HepG2 (cell line): ENCODE measurements at regions not wholly inside any gene's neighbourhood (a gene's known extent, or its start where the extent isn't known, plus 50 kb on each side); places are given as distances from the start of the nearest gene placed in this dataset.

Experiments used
- ATAC-seq: fragments of 200-7000 bp; cut with Tn5 transposase; 3 replicates; pipeline ENCODE4 v1.9.1; 2020; ENCODE audit warnings: mild to moderate bottlenecking, moderate library complexity
- BruUV-seq: library from RNA; stranded (reverse); fragments of 400-500 nt; replicated peaks from 2 replicates; lab custom pipeline; 2021; lab: Mats Ljungman, UMichigan
- CTCF ChIA-PET: fragments of 300-600 bp; formaldehyde crosslinking; extraction: SDS; loops from one replicate; lab custom pipeline; 2021; ENCODE audit warnings: low total read pairs, inconsistent platforms, low intra/inter-chr PET ratio; lab: Yijun Ruan, JAX
- POLR2A ChIA-PET: fragments of 350-600 bp; sonication (Branson Sonifier 250); formaldehyde crosslinking; loops from one replicate; lab custom pipeline; 2020; ENCODE audit warnings: antibody characterized with exemption, inconsistent platforms; lab: Yijun Ruan, JAX
- DNase-seq: peaks from one replicate; pipeline ENCODE4 v3.0.0-alpha.2; 2015; ENCODE audit warnings: low spot score
- FAIRE-seq: peaks from 3 replicates; lab custom pipeline; 2011; peaks lifted over from hg19 to GRCh38; lab: Jason Lieb, UNC
- H2AFZ ChIP-seq: one replicate; pipeline ENCODE4 v1.6.1; 2011; ENCODE audit warnings: low read length, inconsistent platforms
- H3K27ac ChIP-seq: fragments of 300-600 bp; 3 replicates; pipeline ENCODE4 v1.8.0; 2011; ENCODE audit warnings: mixed run types, mild to moderate bottlenecking, mixed read lengths, low read length, inconsistent platforms; ENCODE audit not compliant: insufficient read depth; ENCODE audit errors: extremely low read length
- H3K27me3 ChIP-seq, 2 experiments: fragments of 200-600 bp in 1 of 2; 2 replicates in 1 of 2; 3 replicates in 1 of 2; pipeline versions ENCODE4 v1.6.0 to v1.8.0; 2011; ENCODE audit warnings: low read length in 2 of 2, mild to moderate bottlenecking in 2 of 2, moderate library complexity in 2 of 2, inconsistent platforms in 1 of 2; ENCODE audit not compliant: insufficient read depth in 2 of 2, control insufficient read depth in 1 of 2
- H3K36me3 ChIP-seq, 2 experiments: fragments of 200-600 bp in 1 of 2; replicated peaks in 1 of 2; 2 replicates in 1 of 2; 3 replicates in 1 of 2; pipeline versions ENCODE4 v1.5.1 to v1.8.0; 2011; ENCODE audit warnings: low read length in 2 of 2, inconsistent platforms in 1 of 2; ENCODE audit not compliant: insufficient read depth in 2 of 2, control insufficient read depth in 1 of 2
- H3K4me1 ChIP-seq: 2 replicates; pipeline ENCODE4 v1.5.1; 2012; ENCODE audit warnings: low read length, inconsistent platforms; ENCODE audit not compliant: insufficient read depth
- H3K4me2 ChIP-seq: 2 replicates; pipeline ENCODE4 v1.6.0; 2011; ENCODE audit warnings: low read depth, low read length, inconsistent platforms
- H3K4me3 ChIP-seq, 3 experiments: fragments of 200-600 bp in 1 of 3; sonication (generic), shearing (Covaris generic) in 1 of 3; replicated peaks in 1 of 3; 2 replicates each; pipeline ENCODE4 v1.5.1; 2011 to 2016; ENCODE audit warnings: low read length in 3 of 3, inconsistent platforms in 2 of 3, low read depth in 2 of 3, mild to moderate bottlenecking in 2 of 3, control low read depth in 1 of 3, mixed read lengths in 1 of 3; ENCODE audit not compliant: insufficient read depth in 1 of 3
- H3K79me2 ChIP-seq: one replicate; pipeline ENCODE4 v1.6.1; 2011; ENCODE audit warnings: low read length, inconsistent platforms; ENCODE audit not compliant: insufficient read depth
- H3K9ac ChIP-seq: 2 replicates; pipeline ENCODE4 v1.6.0; 2011; ENCODE audit warnings: mild to moderate bottlenecking, low read depth, low read length, inconsistent platforms; ENCODE audit not compliant: insufficient read depth
- H3K9me3 ChIP-seq: 2 replicates; pipeline ENCODE4 v1.5.1; 2012; ENCODE audit warnings: mild to moderate bottlenecking, low read length
- H4K20me1 ChIP-seq: 2 replicates; pipeline ENCODE4 v1.6.0; 2011; ENCODE audit warnings: inconsistent platforms, mild to moderate bottlenecking, low read length, moderate library complexity; ENCODE audit not compliant: insufficient read depth
- BATF2 ChIP-seq: sonication (generic); formaldehyde crosslinking; IDR thresholded peaks from 2 replicates; pipeline ENCODE4 v1.8.0; 2022; ENCODE audit warnings: mild to moderate bottlenecking, missing genetic modification reagents, moderate library complexity
- CENPX ChIP-seq: sonication (generic); formaldehyde crosslinking; IDR thresholded peaks from 2 replicates; pipeline ENCODE4 v1.9.0; 2021; ENCODE audit warnings: mild to moderate bottlenecking, missing genetic modification reagents, moderate library complexity
- GMEB1 ChIP-seq: sonication (generic); formaldehyde crosslinking; IDR thresholded peaks from 2 replicates; pipeline ENCODE4 v1.5.1; 2020; ENCODE audit warnings: missing genetic modification reagents, mild to moderate bottlenecking, borderline replicate concordance
- HOXD1 ChIP-seq: sonication (generic); formaldehyde crosslinking; IDR thresholded peaks from 2 replicates; pipeline ENCODE4 v1.5.0; 2020; ENCODE audit warnings: missing genetic modification reagents
- PITX1 ChIP-seq: sonication (generic); formaldehyde crosslinking; IDR thresholded peaks from 2 replicates; pipeline ENCODE4 v1.5.1; 2020; ENCODE audit warnings: mild to moderate bottlenecking, missing genetic modification reagents
- RFX3 ChIP-seq: IDR thresholded peaks from 2 replicates; pipeline ENCODE4 v1.6.1; 2016; ENCODE audit warnings: missing biosample characterization, missing genetic modification reagents
- TBP ChIP-seq: sonication (generic); formaldehyde crosslinking; IDR thresholded peaks from 2 replicates; pipeline ENCODE4 v1.5.0; 2020; ENCODE audit warnings: missing genetic modification reagents
- ZNF143 ChIP-seq: sonication (generic); formaldehyde crosslinking; IDR thresholded peaks from 2 replicates; pipeline ENCODE4 v1.4.0; 2020; ENCODE audit warnings: missing genetic modification reagents
- ZNF383 ChIP-seq: sonication (generic); formaldehyde crosslinking; IDR thresholded peaks from 2 replicates; pipeline ENCODE4 v1.4.0; 2020; ENCODE audit warnings: missing genetic modification reagents, mild to moderate bottlenecking, borderline replicate concordance
- ZNF724P ChIP-seq: sonication (generic); formaldehyde crosslinking; IDR thresholded peaks from 2 replicates; pipeline ENCODE4 v1.8.0; 2022; ENCODE audit warnings: missing genetic modification reagents, borderline replicate concordance
- ZNF883 ChIP-seq: sonication (generic); formaldehyde crosslinking; IDR thresholded peaks from 2 replicates; pipeline ENCODE4 v1.5.1; 2020; ENCODE audit warnings: mild to moderate bottlenecking, missing genetic modification reagents; ENCODE audit errors: not compliant biosample characterization
- ZSCAN30 ChIP-seq: sonication (generic); formaldehyde crosslinking; IDR thresholded peaks from 2 replicates; pipeline ENCODE4 v1.5.0; 2020; ENCODE audit warnings: mild to moderate bottlenecking, missing genetic modification reagents
- WGBS: methylation state at CpG from one replicate; pipeline ENCODE4 v1.1.6; 2017; ENCODE audit warnings: low lambda C conversion rate; 5-methylcytosine and 5-hydroxymethylcytosine counted together
- in situ Hi-C: cut with HindIII; loops from 2 replicates; pipeline ENCODE4 v1.10.0; 2017; ENCODE audit warnings: low pct_unique_long_range_greater_than_20kb; ENCODE audit not compliant: extremely low pct_ligation_motif_present
- intact Hi-C: fragments of 100-400 bp; cut with micrococcal nuclease; formaldehyde crosslinking; loops from one replicate; pipeline ENCODE4 v1.10.0; 2022; ENCODE audit not compliant: unreplicated experiment

- WGBS = 23% methylated on average over 4 of the region's 7 CpGs
- peaks cover 5 to 20% of the 10 kb centered on the region in 2 experiments; a peak in 2 of 5 replicates for H3K27me3 ChIP-seq
- no TSS peak for BruUV-seq
- no peak for FAIRE-seq
- TF ChIP-seq PITX1 = no peak
- no peak for TF ChIP-seq HOXD1 (CRISPR knock-in tag)
- no peak for TF ChIP-seq ZSCAN30 (CRISPR knock-in tag)
- no peak for TF ChIP-seq BATF2 (CRISPR knock-in tag)
- TF ChIP-seq CENPX (CRISPR knock-in tag) = no peak
- TF ChIP-seq ZNF143 (CRISPR knock-in tag) = no peak
- no peak for TF ChIP-seq ZNF883
- no peak for TF ChIP-seq ZNF383 (CRISPR knock-in tag)
- no peak for TF ChIP-seq GMEB1 (CRISPR knock-in tag)
- TF ChIP-seq ZNF724P (CRISPR knock-in tag) = no peak
- no peak for TF ChIP-seq TBP (CRISPR knock-in tag)
- TF ChIP-seq RFX3 (CRISPR knock-in tag) = no peak
- TF ChIP-seq, all 625 proteins: peak for 0
- CTCF ChIA-PET = no interaction called here
- no peaks in the 10 kb centered on the region for H3K36me3 ChIP-seq
- ATAC-seq = no peak
- POLR2A ChIA-PET = no interaction called here
- H3K27ac ChIP-seq = no peak overlapping the region
- no peak overlapping the region for H2AFZ ChIP-seq
- in situ Hi-C loops = no loop called here
- intact Hi-C loops = no loop called here
- no peak overlapping the region for H3K9ac ChIP-seq
- H4K20me1 ChIP-seq = no peaks in the 10 kb centered on the region
- no peaks in the 10 kb centered on the region for H3K9me3 ChIP-seq
- H3K79me2 ChIP-seq = no peaks in the 10 kb centered on the region
- no peaks in the 10 kb centered on the region for H3K4me1 ChIP-seq
- DNase-seq = no peak
- H3K4me3 ChIP-seq = no peak overlapping the region
- H3K4me2 ChIP-seq = no peak overlapping the region
Measured at GRCh38 chr9:91496351-91496750, 72.7 kb upstream of the NFIL3 start.
